Bronchial epithelial cell (primary cell): ENCODE measurements at regions not wholly inside any gene's neighbourhood (a gene's known extent, or its start where the extent isn't known, plus 50 kb on each side); places are given as distances from the start of the nearest gene placed in this dataset.

Experiments
- DNase-seq: peaks from one replicate; pipeline ENCODE4 v3.0.0-alpha.2; 2010; ENCODE audit warnings: low read depth
- FAIRE-seq: peaks from 2 replicates; lab custom pipeline; 2011; peaks lifted over from hg19 to GRCh38; lab: Jason Lieb, UNC
- H3K27me3 ChIP-seq: 2 replicates; pipeline ENCODE4 v1.5.1; 2011; ENCODE audit warnings: low read length; ENCODE audit not compliant: control insufficient read depth, insufficient read depth
- H3K36me3 ChIP-seq: 2 replicates; pipeline ENCODE4 v1.5.1; 2011; ENCODE audit warnings: low read length; ENCODE audit not compliant: control insufficient read depth, insufficient read depth
- H3K4me3 ChIP-seq: 2 replicates; pipeline ENCODE4 v1.5.1; 2011; ENCODE audit warnings: mild to moderate bottlenecking, low read depth, low read length, control low read depth
- CTCF ChIP-seq: IDR thresholded peaks from 2 replicates; pipeline ENCODE4 v1.5.1; 2011; ENCODE audit warnings: mild to moderate bottlenecking, moderate library complexity, low read length, control low read depth, inconsistent platforms; ENCODE audit not compliant: insufficient read depth, severe bottlenecking

- no peak for FAIRE-seq
- Histone ChIP-seq H3K27me3 (no peaks in the 10 kb centered on the region), H3K36me3 (no peaks in the 10 kb centered on the region), H3K4me3 (no peak overlapping the region)
- TF ChIP-seq CTCF, result no peak
- DNase-seq, result no peak
These were observed 1681.0 kb downstream of the NCAM2 start for GRCh38 chr21:22679207-22679606.

- H3K27me3 ChIP-seq, result no peaks in the 10 kb centered on the region
- no peak for TF ChIP-seq CTCF
- no peaks in the 10 kb centered on the region for H3K36me3 ChIP-seq
- DNase-seq (no peak), FAIRE-seq (no peak)
- no peak overlapping the region for H3K4me3 ChIP-seq
These were observed 1693.4 kb downstream of the NCAM2 start for GRCh38 chr21:22691658-22692057.

GRCh38 chr21:22703521-22703920 lies 1705.3 kb downstream of the NCAM2 start:
- TF ChIP-seq CTCF, result no peak
- FAIRE-seq (no peak), DNase-seq (no peak)
- H3K36me3 ChIP-seq, result no peaks in the 10 kb centered on the region
- no peaks in the 10 kb centered on the region for H3K27me3 ChIP-seq
- H3K4me3 ChIP-seq, result no peak overlapping the region

- no peak overlapping the region for H3K4me3 ChIP-seq
- DNase-seq (no peak), FAIRE-seq (no peak)
- H3K36me3 ChIP-seq, result no peaks in the 10 kb centered on the region
- no peaks in the 10 kb centered on the region for H3K27me3 ChIP-seq
- no peak for TF ChIP-seq CTCF
These were observed 1712.5 kb downstream of the NCAM2 start for GRCh38 chr21:22710721-22711120.

DNA sequence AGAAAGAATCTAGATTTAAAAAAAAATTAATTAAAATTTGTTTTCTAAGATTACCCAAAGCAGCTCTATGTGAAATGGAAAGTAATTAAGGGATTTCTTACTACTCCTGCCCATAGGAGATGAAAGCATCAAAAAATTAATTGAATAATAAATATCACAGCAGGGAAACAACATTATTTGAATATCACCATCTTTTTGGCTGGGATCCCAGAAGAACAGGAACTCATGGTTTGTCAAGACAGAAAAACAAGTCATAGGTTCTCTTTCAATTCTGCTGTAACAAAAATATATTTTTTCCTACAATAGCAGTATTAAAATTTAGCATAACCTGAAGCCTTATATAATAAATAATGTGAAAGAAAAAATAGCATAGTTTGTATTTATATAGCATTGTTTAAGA lies 1713.4 kb downstream of the NCAM2 start:
- H3K27me3 ChIP-seq, result no peaks in the 10 kb centered on the region
- DNase-seq (no peak), FAIRE-seq (no peak)

More for the DNA sequence above, 1713.4 kb downstream of the NCAM2 start:
- no peak overlapping the region for H3K4me3 ChIP-seq
- H3K36me3 ChIP-seq, result no peaks in the 10 kb centered on the region
- no peak for TF ChIP-seq CTCF
